Mammary epithelial cell (primary cell): ENCODE measurements at regions not wholly inside any gene's neighbourhood (a gene's known extent, or its start where the extent isn't known, plus 50 kb on each side); places are given as distances from the start of the nearest gene placed in this dataset.

Experiments used
- EZH2 ChIP-seq: IDR thresholded peaks from 2 replicates; pipeline ENCODE4 v1.6.1; 2012; ENCODE audit warnings: low read length, inconsistent platforms, borderline replicate concordance
- TF ChIP-seq, protein P1 (sequence below), 2 donors: IDR thresholded peaks in 1 of 2; conservative IDR thresholded peaks in 1 of 2; 2 replicates each; pipeline ENCODE4 v1.5.1; 2011 to 2012; ENCODE audit warnings: inconsistent platforms in 2 of 2, low read length in 2 of 2, mild to moderate bottlenecking in 2 of 2, control low read depth in 1 of 2, low read depth in 1 of 2; ENCODE audit not compliant: insufficient read depth in 1 of 2; ENCODE audit errors: extremely low read depth in 1 of 2

DNA sequence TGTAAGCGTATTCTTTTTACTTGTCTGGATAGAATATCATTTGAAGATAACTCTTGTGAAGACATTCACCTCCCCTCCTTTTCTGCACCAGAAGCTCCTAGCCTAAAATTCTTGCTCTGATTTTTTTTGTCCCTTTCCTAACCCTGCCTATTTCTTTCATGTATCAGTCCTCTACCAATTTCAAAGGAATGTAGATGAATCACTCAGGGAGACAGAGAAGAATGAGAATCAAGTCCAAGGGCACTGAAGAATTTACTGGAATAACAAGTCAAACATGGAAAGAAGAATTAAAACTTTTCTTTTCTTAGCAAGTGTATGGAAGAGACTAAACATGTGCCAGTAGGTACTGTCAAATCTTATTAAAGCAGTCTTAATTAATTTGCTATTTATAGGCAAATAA, 618.7 kb downstream of the DNAH5 start:
- TF ChIP-seq, protein P1, sequence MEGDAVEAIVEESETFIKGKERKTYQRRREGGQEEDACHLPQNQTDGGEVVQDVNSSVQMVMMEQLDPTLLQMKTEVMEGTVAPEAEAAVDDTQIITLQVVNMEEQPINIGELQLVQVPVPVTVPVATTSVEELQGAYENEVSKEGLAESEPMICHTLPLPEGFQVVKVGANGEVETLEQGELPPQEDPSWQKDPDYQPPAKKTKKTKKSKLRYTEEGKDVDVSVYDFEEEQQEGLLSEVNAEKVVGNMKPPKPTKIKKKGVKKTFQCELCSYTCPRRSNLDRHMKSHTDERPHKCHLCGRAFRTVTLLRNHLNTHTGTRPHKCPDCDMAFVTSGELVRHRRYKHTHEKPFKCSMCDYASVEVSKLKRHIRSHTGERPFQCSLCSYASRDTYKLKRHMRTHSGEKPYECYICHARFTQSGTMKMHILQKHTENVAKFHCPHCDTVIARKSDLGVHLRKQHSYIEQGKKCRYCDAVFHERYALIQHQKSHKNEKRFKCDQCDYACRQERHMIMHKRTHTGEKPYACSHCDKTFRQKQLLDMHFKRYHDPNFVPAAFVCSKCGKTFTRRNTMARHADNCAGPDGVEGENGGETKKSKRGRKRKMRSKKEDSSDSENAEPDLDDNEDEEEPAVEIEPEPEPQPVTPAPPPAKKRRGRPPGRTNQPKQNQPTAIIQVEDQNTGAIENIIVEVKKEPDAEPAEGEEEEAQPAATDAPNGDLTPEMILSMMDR (conservative IDR thresholded peaks at IDR 0.05 in 1 of 2, IDR thresholded peaks at IDR 0.05 in 1 of 2; ENCODE audit: extremely low read depth in 1 of 2, insufficient read depth in 1 of 2, low read depth in 1 of 2, low read length in 2 of 2) = no peak
- no peak for TF ChIP-seq EZH2
